GM21723 (cell line): ENCODE measurements at regions not wholly inside any gene's neighbourhood (a gene's known extent, or its start where the extent isn't known, plus 50 kb on each side); places are given as distances from the start of the nearest gene placed in this dataset.

ENCODE experiments used
- ATAC-seq: cut with Tn5 transposase; IDR thresholded peaks from one replicate; pipeline ENCODE4 v1.9.1; 2021; ENCODE audit warnings: mild to moderate bottlenecking, moderate library complexity; ENCODE audit not compliant: unreplicated experiment

- ATAC-seq, result no peak
Measured at GRCh38 chr4:36919721-36920120, 324.8 kb upstream of the NWD2 start.

GRCh38 chr4:36921476-36922216 lies 322.9 kb upstream of the NWD2 start:
- ATAC-seq, result no peak

GRCh38 chr4:36930562-36931111 lies 313.9 kb upstream of the NWD2 start:
- ATAC-seq, result no peak

GRCh38 chr4:36944232-36944631 lies 300.3 kb upstream of the NWD2 start:
- no peak for ATAC-seq

- ATAC-seq, result no peak
Measured at GRCh38 chr4:36961420-36961819, 283.1 kb upstream of the NWD2 start.

GRCh38 chr4:36966756-36967460 lies 277.6 kb upstream of the NWD2 start:
- ATAC-seq, result no peak

- no peak for ATAC-seq
Measured at GRCh38 chr4:36979533-36979932, 265.0 kb upstream of the NWD2 start.

GRCh38 chr4:36990128-36990872 lies 254.2 kb upstream of the NWD2 start:
- no peak for ATAC-seq

- ATAC-seq, result no peak
Measured at GRCh38 chr4:36997727-36998126, 246.8 kb upstream of the NWD2 start.

GRCh38 chr4:37000281-37000680 lies 244.3 kb upstream of the NWD2 start:
- ATAC-seq, result no peak

GRCh38 chr4:37001688-37002436 lies 242.7 kb upstream of the NWD2 start:
- no peak for ATAC-seq

GRCh38 chr4:37002625-37003024 lies 241.9 kb upstream of the NWD2 start:
- ATAC-seq, result no peak

- no peak for ATAC-seq
Measured at GRCh38 chr4:37008199-37008598, 236.3 kb upstream of the NWD2 start.

- ATAC-seq, result no peak
Measured at GRCh38 chr4:37014584-37014983, 230.0 kb upstream of the NWD2 start.

- ATAC-seq, result no peak
Measured at GRCh38 chr4:37015391-37015790, 229.2 kb upstream of the NWD2 start.

- no peak for ATAC-seq
Measured at GRCh38 chr4:37023504-37023903, 221.0 kb upstream of the NWD2 start.

GRCh38 chr4:37023996-37024395 lies 220.5 kb upstream of the NWD2 start:
- no peak for ATAC-seq

- ATAC-seq, result no peak
Measured at GRCh38 chr4:37040816-37041215, 203.7 kb upstream of the NWD2 start.

- ATAC-seq, result no peak
Measured at GRCh38 chr4:37043342-37043741, 201.2 kb upstream of the NWD2 start.

- no peak for ATAC-seq
Measured at GRCh38 chr4:37051111-37051510, 193.4 kb upstream of the NWD2 start.

- ATAC-seq, result no peak
Measured at GRCh38 chr4:37051866-37052265, 192.7 kb upstream of the NWD2 start.
